Epithelial cell of prostate (primary cell): ENCODE measurements at regions not wholly inside any gene's neighbourhood (a gene's known extent, or its start where the extent isn't known, plus 50 kb on each side); places are given as distances from the start of the nearest gene placed in this dataset.
A peak's percentile ranks its signal among the peaks of the same experiment; 100 is the strongest.
"Not testable (repeated sequence)": the region's sequence is repeated elsewhere in the genome, so short reads cannot be mapped to it uniquely, and the experiment has no call there.

Source experiments
- DNase-seq: peaks from one replicate; pipeline ENCODE4 v3.0.0-alpha.2; 2011; ENCODE audit warnings: low read depth, low spot score
- H3K27ac ChIP-seq: fragments of 450-650 bp; 2 replicates; pipeline ENCODE4 v1.5.1; 2017; ENCODE audit warnings: mild to moderate bottlenecking

DNA sequence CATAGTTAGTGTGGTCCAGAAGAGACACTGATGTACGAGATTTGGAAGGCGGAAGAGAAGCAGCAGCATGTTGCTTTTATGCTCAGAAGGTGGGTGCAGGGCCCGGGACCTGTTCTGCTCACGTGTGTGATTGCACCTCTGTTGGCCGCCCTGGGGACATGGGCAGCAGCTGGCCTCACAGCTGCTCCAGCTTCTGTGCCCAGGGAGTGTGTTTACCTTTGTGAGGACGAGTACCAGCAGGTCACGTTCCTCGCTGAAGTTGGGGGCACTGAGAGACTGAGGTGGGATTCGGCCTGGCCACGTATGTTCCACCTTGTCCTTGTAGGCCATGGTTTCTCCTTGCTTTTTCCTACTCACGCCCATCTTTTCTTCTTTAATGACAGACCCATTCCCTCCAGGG, 86.3 kb downstream of the PMAIP1 start:
- DNase-seq = no peak
- no peak overlapping the region for H3K27ac ChIP-seq

DNA sequence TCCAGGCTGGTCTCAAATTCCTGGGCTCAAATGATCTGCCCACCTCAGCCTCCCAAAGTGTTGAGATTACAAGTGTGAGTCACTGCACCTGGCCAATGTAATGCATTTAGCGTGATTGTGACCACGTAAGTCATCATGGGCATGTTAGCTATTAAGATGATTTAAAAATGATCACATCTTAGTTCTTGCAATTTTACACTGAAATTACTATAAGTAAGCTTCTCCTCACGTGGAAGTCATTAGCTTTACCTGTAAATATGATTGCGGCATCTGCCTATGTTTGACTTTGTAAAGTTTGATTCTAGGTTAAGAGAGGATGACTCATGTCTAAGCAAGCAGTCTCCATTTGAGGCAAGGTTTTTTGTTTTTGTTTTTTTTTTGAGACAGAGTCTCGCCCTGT, 85.5 kb downstream of the PMAIP1 start:
- no peak for DNase-seq
- peak overlapping the region; percentile 38 for H3K27ac ChIP-seq

DNA sequence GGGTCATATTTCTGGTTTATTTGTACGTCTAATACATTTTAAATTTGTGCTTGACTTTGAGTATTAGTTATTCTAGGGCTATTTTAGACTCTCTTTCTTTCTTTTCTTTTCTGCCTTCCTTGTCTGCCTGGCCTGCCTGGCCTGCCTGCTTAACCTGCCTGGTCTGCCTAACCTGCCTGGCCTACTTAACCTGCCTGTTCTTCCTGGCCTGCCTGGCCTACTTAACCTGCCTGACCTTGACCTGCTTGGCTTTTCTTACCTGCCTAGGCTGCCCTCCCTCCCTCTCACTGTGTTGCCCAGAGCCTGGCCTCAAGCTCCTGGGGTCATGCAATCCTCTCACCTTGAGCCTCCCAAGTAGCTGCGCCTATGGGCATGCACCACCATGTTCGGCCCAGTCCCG, 83.7 kb downstream of the PMAIP1 start:
- H3K27ac ChIP-seq = no peak overlapping the region
- no peak for DNase-seq

DNA sequence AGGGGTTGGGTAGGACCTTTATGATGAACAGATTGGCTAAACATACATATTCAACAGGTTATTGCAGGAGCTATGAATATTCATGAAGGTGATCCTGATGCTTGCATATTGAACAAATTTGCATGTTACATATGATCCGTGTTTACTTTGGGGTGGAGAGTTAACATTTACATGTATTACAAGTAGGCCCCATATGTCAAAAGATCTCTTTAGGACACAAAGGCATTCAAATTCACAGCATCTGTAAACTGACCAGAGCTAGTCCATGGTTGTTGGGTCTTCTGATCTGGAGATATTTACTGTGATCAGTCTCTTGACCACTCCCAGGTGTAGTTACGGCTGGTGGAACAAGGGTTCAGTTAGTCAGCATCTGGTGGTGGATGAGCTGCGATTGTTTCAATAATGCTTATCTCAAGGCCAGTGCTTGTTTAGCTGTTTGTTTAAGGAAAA, 80.4 kb downstream of the PMAIP1 start:
- no peak overlapping the region for H3K27ac ChIP-seq
- DNase-seq = no peak

DNA sequence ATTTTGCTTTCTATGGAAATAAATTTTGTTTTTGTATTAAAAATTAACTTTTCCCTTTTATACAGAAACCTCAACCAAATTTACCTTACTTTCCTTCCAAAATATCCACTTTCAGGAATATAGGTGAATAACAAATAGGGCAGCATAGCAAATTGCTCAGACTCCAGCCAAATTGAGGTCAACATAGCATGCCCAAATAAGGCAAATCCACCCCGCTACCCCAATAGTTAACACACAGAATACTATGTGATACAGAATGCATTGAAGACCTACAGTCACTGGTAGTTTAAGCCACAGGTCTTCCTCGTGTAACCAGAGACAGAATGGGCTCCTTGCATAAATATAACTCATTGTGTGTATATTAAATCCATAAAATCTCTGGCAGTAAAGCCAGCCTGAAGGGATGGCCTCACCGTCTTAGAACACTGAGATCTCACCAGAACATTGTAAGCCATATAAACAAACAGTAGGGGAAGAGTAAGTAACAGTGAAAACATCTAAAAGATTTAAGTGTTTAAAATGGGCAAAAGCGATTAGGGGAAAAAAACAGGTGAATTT, 72.2 kb downstream of the PMAIP1 start:
- no peak for DNase-seq
- no peak overlapping the region for H3K27ac ChIP-seq

DNA sequence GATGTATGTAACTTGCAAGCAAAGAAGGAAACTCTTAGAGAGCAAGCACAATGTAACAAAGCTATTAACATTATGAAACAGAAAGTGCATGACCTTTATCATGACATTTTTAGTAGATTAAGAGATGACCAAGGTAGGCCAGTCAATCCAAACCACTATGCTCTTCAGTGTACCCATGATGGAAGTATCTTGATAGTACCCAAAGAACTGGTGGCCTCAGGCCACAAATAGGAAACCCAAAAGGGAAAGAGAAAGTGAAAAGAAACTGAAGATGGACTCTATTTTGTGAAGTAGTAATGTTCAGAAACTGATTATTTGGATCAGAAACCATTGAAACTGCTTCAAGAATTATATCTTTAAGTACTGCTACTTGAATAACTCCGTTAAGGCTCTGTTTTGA, 71.3 kb downstream of the PMAIP1 start:
- not testable (repeated sequence) for DNase-seq, H3K27ac ChIP-seq

DNA sequence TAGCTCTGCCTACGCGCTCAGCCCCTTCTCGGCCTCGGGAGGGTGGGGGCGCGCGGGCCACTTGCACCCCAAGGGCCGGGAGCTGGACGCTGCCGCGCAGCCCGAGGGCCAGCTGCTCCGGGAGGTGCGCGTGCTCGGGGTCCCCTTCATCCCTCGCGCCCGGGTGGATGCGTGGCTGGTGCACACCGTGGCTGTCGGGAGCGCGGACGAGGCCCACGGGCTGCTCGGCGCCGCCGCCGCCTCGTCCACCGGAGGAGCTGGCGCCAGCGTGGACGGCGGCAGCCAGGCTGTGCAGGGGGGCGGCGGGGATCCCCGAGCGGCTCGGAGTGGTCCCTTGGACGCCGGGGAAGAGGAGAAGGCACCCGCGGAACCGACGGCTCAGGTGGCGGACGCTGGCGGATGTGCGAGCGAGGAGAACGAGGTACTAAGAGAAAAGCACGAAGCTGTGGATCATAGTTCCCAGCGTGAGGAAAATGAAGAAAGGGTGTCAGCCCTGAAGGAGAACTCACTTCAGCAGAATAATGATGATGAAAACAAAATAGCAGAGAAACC, 69.8 kb downstream of the PMAIP1 start:
- not testable (repeated sequence) for DNase-seq, H3K27ac ChIP-seq

DNA sequence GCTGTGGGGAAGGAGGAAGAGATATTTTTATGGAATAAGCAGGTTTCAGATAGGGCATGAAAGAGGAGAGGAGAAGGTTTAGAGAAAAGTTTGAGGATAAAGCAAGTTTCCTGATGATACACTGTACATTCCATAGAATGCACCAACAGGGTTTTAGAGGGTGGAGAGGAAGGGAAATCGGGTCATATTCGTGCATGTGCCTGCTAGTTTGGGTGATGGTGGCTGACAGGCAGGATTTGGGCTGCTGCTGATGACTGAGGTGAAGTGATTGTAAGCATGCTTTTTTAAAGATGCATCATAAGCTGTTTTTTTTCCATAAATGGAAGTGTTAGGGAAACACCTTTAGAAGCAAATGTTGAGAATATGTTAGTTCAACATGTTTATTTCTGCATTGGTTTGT, 68.8 kb downstream of the PMAIP1 start:
- no peak for DNase-seq
- H3K27ac ChIP-seq = no peak overlapping the region

DNA sequence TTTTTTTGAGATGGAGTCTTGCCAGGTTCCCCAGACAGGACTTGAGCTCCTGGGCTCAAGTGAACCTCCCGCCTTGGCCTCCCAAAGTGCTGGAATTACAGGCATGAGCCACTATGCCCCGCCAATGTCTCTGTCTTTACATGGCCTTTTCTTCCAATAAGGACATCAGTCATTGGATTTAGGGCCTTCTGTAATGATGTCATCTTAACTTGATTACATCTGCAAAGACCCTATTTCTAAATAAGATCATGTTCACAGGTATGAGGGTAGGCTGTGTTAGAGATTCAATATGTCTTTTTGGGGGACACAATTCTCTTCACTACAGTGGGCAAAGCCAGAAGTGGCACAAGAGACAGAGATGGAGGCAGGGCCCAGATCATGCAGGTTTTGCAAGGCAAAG, 68.1 kb downstream of the PMAIP1 start:
- no peak for DNase-seq
- H3K27ac ChIP-seq = no peak overlapping the region

DNA sequence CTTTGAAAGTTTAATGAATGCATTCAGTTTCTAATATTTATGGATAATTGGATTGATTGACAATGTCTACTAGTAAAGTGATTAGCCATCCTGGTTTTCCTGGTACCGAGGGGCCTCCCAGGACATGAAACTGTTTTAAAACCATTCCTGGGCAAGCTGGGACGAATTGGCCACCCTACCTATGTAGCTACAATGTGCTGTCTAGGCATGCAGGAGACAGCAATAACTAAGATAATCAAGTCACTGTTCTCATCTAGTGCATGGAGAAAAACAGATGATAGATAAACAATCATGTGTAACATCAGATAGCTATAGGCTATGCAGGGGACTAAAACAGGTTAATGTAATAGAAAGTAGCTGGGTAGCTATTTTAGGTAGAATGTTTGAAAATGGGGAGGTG, 67.1 kb downstream of the PMAIP1 start:
- H3K27ac ChIP-seq = peak overlapping the region; percentile 9
- DNase-seq = no peak

DNA sequence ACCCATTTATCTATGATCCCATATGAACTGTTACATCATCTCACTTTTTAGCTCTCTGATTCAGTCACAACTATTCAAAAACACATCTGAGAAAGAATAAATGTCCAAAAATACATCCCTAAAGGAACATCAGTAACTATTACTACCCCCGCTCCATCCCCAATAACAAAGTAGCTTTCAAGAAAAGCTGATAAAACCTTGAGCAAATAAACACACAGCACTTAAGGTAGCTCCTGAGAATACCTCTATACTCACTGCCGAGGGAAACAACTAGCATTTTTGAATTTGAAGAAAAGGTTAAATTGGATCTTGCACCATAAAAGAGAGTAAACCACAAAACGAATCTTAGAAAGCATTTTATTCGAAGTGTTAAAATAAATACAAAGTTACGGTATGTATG, 63.4 kb downstream of the PMAIP1 start:
- no peak for DNase-seq
- no peak overlapping the region for H3K27ac ChIP-seq

DNA sequence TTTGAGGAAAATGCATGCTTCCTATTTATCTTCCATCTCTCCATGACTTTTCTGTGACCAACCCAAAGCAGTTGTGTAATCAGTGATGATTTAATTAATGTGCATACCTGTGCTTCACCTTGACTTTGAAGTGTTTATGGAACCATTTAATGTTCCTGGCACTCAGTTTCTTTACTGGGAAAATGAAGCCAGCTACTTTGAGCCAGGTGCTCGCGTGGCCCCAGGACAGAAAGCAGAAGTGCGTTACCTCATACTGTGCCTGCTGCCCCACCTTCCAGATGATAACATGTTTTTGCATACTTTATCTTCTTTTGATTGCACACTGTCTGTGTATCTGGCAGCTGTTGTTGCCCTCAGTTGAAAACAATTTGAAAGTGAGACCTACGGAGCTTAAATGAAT, 61.3 kb downstream of the PMAIP1 start:
- H3K27ac ChIP-seq = peak overlapping the region; percentile 34
- no peak for DNase-seq

DNA sequence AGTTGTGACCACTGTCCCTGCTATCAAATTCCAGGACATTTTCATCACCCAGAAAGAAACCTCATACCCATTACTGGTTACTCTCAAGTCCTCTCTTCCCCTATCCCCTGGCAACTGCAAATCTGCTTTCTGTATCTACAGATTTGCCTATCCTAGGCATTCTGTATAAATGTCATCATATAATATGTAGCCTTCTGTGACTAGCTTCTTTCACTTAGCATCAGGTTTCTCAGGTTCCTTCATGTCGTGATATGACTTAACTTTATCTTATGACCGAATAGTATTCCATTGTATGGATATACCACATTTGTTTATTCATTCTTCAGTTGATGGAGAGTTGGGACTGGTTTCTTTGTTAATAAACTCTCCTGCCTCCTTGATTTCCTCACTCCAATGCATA, 60.5 kb downstream of the PMAIP1 start:
- DNase-seq = no peak
- H3K27ac ChIP-seq = peak overlapping the region; percentile 34

DNA sequence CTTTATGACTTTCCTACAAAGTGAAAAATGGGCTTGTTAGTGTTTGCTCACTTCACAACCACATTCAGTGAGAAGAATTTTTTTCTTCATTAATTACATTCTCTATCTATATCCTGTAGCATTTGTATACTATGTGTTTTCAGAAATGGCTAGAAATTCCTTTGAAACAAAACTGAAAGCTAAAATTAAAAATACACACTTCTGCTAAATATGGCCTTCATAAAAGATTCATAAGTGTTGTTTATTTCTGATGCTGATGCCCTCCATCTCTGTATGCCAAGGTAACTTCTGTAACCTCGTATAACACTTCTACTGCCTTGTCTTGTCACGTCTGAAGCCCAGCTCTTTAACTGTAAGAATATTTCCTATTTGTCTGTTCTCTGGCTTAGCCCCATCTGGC, 59.8 kb downstream of the PMAIP1 start:
- no peak for DNase-seq
- H3K27ac ChIP-seq = no peak overlapping the region

DNA sequence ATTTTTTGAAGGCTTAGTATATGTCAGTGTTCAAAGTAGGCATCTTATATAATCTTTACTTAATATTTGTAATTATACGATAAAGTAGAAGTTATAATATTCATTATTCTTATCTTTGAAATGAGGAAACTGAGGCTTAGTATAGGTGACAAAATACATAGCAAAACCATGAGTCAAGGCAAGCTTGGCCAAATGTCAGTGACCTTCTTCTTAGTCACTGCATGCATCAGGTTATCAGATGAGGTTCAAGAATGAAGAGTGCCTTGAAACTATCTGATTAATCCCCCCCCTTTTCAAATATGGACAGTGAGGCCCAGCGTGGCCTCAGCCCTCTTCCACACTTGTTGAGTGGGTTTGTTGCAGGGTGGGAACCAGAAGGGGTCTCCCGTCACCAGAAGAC, 59.3 kb downstream of the PMAIP1 start:
- H3K27ac ChIP-seq = no peak overlapping the region
- no peak for DNase-seq

DNA sequence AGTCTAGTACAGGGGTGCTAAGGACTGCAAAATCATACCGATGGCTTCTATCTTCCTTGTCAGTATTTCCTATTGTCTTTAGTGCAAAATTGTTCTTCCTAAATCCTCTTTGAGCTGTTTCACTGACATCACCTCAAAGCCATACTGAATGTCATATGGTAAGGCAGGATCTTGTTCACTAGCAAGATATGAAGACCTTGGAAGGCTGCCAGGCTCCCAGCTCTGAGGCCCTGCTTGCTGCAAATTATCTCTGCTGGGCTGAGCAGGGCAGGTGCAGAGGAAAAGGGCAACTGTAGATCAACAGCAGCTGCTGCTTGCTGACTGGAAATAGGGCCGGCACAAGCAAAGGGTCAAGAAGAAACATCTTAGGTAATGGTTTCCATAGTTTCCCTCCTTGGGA, 58.2 kb downstream of the PMAIP1 start:
- H3K27ac ChIP-seq = peak overlapping the region; percentile 5
- DNase-seq = no peak

DNA sequence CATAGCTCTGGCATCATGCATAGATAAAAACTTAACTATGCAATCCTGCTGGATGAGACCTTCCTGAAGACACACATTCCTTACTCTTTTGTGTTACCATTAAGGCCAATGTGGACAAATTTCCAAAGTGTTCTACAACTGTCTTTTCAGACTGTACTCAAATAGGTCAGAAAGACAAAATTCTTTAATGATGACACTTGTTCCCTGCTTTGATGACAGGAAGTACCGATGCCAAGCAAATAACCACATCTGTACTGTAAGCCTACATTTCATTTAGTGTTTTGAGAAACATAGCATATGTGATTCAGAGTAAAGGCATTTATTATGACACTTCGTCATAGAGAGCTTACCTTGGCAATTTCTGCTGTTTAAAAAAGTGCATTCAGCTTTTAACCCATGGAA, 55.0 kb downstream of the PMAIP1 start:
- no peak for DNase-seq
- H3K27ac ChIP-seq = peak overlapping the region; percentile 89

DNA sequence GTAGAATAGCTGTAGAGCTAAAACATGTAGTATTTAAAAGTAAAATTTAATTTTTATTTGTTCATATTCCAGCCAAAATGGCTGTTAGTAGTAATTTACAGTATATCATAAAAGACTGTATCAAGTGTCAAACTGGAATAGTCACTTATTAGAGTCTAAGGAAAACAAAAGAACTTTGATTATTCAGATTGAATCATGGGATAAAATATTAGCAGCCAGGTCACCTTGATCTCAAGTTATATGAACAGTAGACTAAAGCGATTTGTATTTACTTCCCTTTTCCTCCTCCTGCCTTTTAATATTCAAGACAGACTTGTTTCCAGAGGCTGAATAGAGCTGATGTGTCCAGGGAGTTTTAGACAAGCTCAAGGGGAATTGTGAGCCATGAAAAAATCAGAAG, 54.4 kb downstream of the PMAIP1 start:
- peak overlapping the region; percentile 89 for H3K27ac ChIP-seq

More for the DNA sequence above, 54.4 kb downstream of the PMAIP1 start:
- DNase-seq = no peak
